ENCODE measurements at regions not wholly inside any gene's neighbourhood (a gene's known extent, or its start where the extent isn't known, plus 50 kb on each side); places are given as distances from the start of the nearest gene placed in this dataset.

- no peak for DNase-seq (ENCODE audit: low read depth, low spot score)
These were observed 751.8 kb downstream of the FGF9 start for GRCh38 chr13:22422712-22423111.

- no peak for DNase-seq (ENCODE audit: low read depth, low spot score)
These were observed 752.4 kb downstream of the FGF9 start for GRCh38 chr13:22423261-22423660.

- no peak for DNase-seq (ENCODE audit: low read depth, low spot score)
These were observed 754.2 kb downstream of the FGF9 start for GRCh38 chr13:22425087-22425486.

- DNase-seq (ENCODE audit: low read depth, low spot score), result no peak
These were observed 753.7 kb upstream of the SGCG start for GRCh38 chr13:22427066-22427465.

GRCh38 chr13:22427783-22428182 is 753.0 kb upstream of the SGCG start:
- no peak for DNase-seq (ENCODE audit: low read depth, low spot score)

- DNase-seq (ENCODE audit: low read depth, low spot score), result no peak
These were observed 752.5 kb upstream of the SGCG start for GRCh38 chr13:22428188-22428828.

- no peak for DNase-seq (ENCODE audit: low read depth, low spot score)
These were observed 748.1 kb upstream of the SGCG start for GRCh38 chr13:22432690-22433089.

GRCh38 chr13:22447132-22447886 is 733.5 kb upstream of the SGCG start:
- DNase-seq (ENCODE audit: low read depth, low spot score), result no peak

- no peak for DNase-seq (ENCODE audit: low read depth, low spot score)
These were observed 731.5 kb upstream of the SGCG start for GRCh38 chr13:22449251-22449650.

GRCh38 chr13:22451327-22451741 is 729.4 kb upstream of the SGCG start:
- DNase-seq (ENCODE audit: low read depth, low spot score), result no peak

GRCh38 chr13:22454586-22454985 is 726.2 kb upstream of the SGCG start:
- no peak for DNase-seq (ENCODE audit: low read depth, low spot score)

- no peak for DNase-seq (ENCODE audit: low read depth, low spot score)
These were observed 725.7 kb upstream of the SGCG start for GRCh38 chr13:22455036-22455435.

- DNase-seq (ENCODE audit: low read depth, low spot score), result no peak
These were observed 718.8 kb upstream of the SGCG start for GRCh38 chr13:22461854-22462490.

- DNase-seq (ENCODE audit: low read depth, low spot score), result no peak
These were observed 717.7 kb upstream of the SGCG start for GRCh38 chr13:22463089-22463488.

- no peak for DNase-seq (ENCODE audit: low read depth, low spot score)
These were observed 712.7 kb upstream of the SGCG start for GRCh38 chr13:22468045-22468444.

GRCh38 chr13:22468824-22469223 is 712.0 kb upstream of the SGCG start:
- no peak for DNase-seq (ENCODE audit: low read depth, low spot score)

GRCh38 chr13:22469452-22469851 is 711.3 kb upstream of the SGCG start:
- DNase-seq (ENCODE audit: low read depth, low spot score), result no peak

- DNase-seq (ENCODE audit: low read depth, low spot score), result no peak
These were observed 710.7 kb upstream of the SGCG start for GRCh38 chr13:22470075-22470474.

- no peak for DNase-seq (ENCODE audit: low read depth, low spot score)
These were observed 698.2 kb upstream of the SGCG start for GRCh38 chr13:22482496-22483000.

GRCh38 chr13:22483276-22483675 is 697.5 kb upstream of the SGCG start:
- no peak for DNase-seq (ENCODE audit: low read depth, low spot score)

- no peak for DNase-seq (ENCODE audit: low read depth, low spot score)
These were observed 694.3 kb upstream of the SGCG start for GRCh38 chr13:22486490-22486889.

- no peak for DNase-seq (ENCODE audit: low read depth, low spot score)
These were observed 692.8 kb upstream of the SGCG start for GRCh38 chr13:22487932-22488331.

- no peak for DNase-seq (ENCODE audit: low read depth, low spot score)
These were observed 691.0 kb upstream of the SGCG start for GRCh38 chr13:22489771-22490170.

All from pulmonary artery endothelial cell (primary cell).